ENCODE measurements at regions not wholly inside any gene's neighbourhood (a gene's known extent, or its start where the extent isn't known, plus 50 kb on each side); places are given as distances from the start of the nearest gene placed in this dataset.

- no peaks in the 10 kb centered on the region for H3K79me2 ChIP-seq (ENCODE audit: insufficient read depth, low read length)
- peaks cover 2% of the 10 kb centered on the region for H3K9me3 Mint-ChIP-seq (ENCODE audit: unreplicated experiment)
- no peaks in the 10 kb centered on the region for H3K4me1 ChIP-seq (ENCODE audit: insufficient read depth, low read length)
- no peaks in the 10 kb centered on the region for H4K20me1 ChIP-seq (ENCODE audit: insufficient read depth, low read length)
- no peaks in the 10 kb centered on the region for H3K36me3 Mint-ChIP-seq (ENCODE audit: low read depth, unreplicated experiment)
- TF ChIP-seq CTCF (IDR thresholded peaks at IDR 0.05; ENCODE audit: insufficient read depth, low read depth, low read length) (no peak), EZH2 (IDR thresholded peaks at IDR 0.05; ENCODE audit: insufficient read depth, low read length) (no peak)
- no peaks in the 10 kb centered on the region for H3K36me3 ChIP-seq (ENCODE audit: insufficient read depth, low read length)
- no peak overlapping the region for H3K27ac Mint-ChIP-seq (ENCODE audit: unreplicated experiment)
- H3K9me3 ChIP-seq (ENCODE audit: insufficient read depth, low read depth, low read length): no peaks in the 10 kb centered on the region
- DNase-seq (ENCODE audit: low read depth) (no peak), FAIRE-seq (no peak)
- no peak overlapping the region for H3K9ac ChIP-seq (ENCODE audit: low read length)
- no peak overlapping the region for H3K4me3 ChIP-seq (ENCODE audit: insufficient read depth, low read depth, low read length)
- no peak overlapping the region for H3K4me2 ChIP-seq (ENCODE audit: low read length)
- no peak overlapping the region for H3K4me3 Mint-ChIP-seq (ENCODE audit: unreplicated experiment)
- no peak overlapping the region for H2AFZ ChIP-seq (ENCODE audit: low read depth, low read length)
- H3K27me3 ChIP-seq (ENCODE audit: insufficient read depth, low read length): no peaks in the 10 kb centered on the region
- H3K27me3 Mint-ChIP-seq (ENCODE audit: low read depth, unreplicated experiment): no peaks in the 10 kb centered on the region
- no peak overlapping the region for H3K27ac ChIP-seq (ENCODE audit: low read depth, low read length)
- H3K4me1 Mint-ChIP-seq (ENCODE audit: low read depth, unreplicated experiment): no peaks in the 10 kb centered on the region
Observed at GRCh38 chr1:87629673-87630072, 301.0 kb downstream of the LMO4 start.

- Mint-ChIP-seq H3K4me3 (ENCODE audit: unreplicated experiment) (no peak overlapping the region), H3K36me3 (ENCODE audit: low read depth, unreplicated experiment) (no peaks in the 10 kb centered on the region), H3K27ac (ENCODE audit: unreplicated experiment) (no peak overlapping the region), H3K4me1 (ENCODE audit: low read depth, unreplicated experiment) (no peaks in the 10 kb centered on the region), H3K9me3 (ENCODE audit: unreplicated experiment) (peaks cover 6% of the 10 kb centered on the region), H3K27me3 (ENCODE audit: low read depth, unreplicated experiment) (no peaks in the 10 kb centered on the region)
- Histone ChIP-seq H3K4me2 (ENCODE audit: low read length) (no peak overlapping the region), H3K9ac (ENCODE audit: low read length) (no peak overlapping the region), H3K4me1 (ENCODE audit: insufficient read depth, low read length) (no peaks in the 10 kb centered on the region), H3K27me3 (ENCODE audit: insufficient read depth, low read length) (no peaks in the 10 kb centered on the region), H2AFZ (ENCODE audit: low read depth, low read length) (no peak overlapping the region), H3K4me3 (ENCODE audit: insufficient read depth, low read depth, low read length) (no peak overlapping the region), H3K9me3 (ENCODE audit: insufficient read depth, low read depth, low read length) (no peaks in the 10 kb centered on the region), H3K36me3 (ENCODE audit: insufficient read depth, low read length) (no peaks in the 10 kb centered on the region), H3K79me2 (ENCODE audit: insufficient read depth, low read length) (no peaks in the 10 kb centered on the region), H3K27ac (ENCODE audit: low read depth, low read length) (no peak overlapping the region), H4K20me1 (ENCODE audit: insufficient read depth, low read length) (no peaks in the 10 kb centered on the region)
- FAIRE-seq: no peak
- no peak for TF ChIP-seq EZH2 (IDR thresholded peaks at IDR 0.05; ENCODE audit: insufficient read depth, low read length)
- no peak for TF ChIP-seq CTCF (IDR thresholded peaks at IDR 0.05; ENCODE audit: insufficient read depth, low read depth, low read length)
- no peak for DNase-seq (ENCODE audit: low read depth)
Observed at GRCh38 chr1:87632232-87632631, 303.6 kb downstream of the LMO4 start.

- H3K27ac ChIP-seq (ENCODE audit: low read depth, low read length): no peak overlapping the region
- no peak overlapping the region for H2AFZ ChIP-seq (ENCODE audit: low read depth, low read length)
- no peak overlapping the region for H3K4me3 ChIP-seq (ENCODE audit: insufficient read depth, low read depth, low read length)
- no peaks in the 10 kb centered on the region for H3K4me1 Mint-ChIP-seq (ENCODE audit: low read depth, unreplicated experiment)
- no peaks in the 10 kb centered on the region for H4K20me1 ChIP-seq (ENCODE audit: insufficient read depth, low read length)
- H3K4me2 ChIP-seq (ENCODE audit: low read length): no peak overlapping the region
- TF ChIP-seq EZH2 (IDR thresholded peaks at IDR 0.05; ENCODE audit: insufficient read depth, low read length) (no peak), CTCF (IDR thresholded peaks at IDR 0.05; ENCODE audit: insufficient read depth, low read depth, low read length) (no peak)
- no peak overlapping the region for H3K9ac ChIP-seq (ENCODE audit: low read length)
- H3K27ac Mint-ChIP-seq (ENCODE audit: unreplicated experiment): no peak overlapping the region
- FAIRE-seq: no peak
- no peak overlapping the region for H3K4me3 Mint-ChIP-seq (ENCODE audit: unreplicated experiment)
- H3K27me3 ChIP-seq (ENCODE audit: insufficient read depth, low read length): no peaks in the 10 kb centered on the region
- H3K9me3 Mint-ChIP-seq (ENCODE audit: unreplicated experiment): peaks cover 6% of the 10 kb centered on the region
- H3K79me2 ChIP-seq (ENCODE audit: insufficient read depth, low read length): no peaks in the 10 kb centered on the region
- H3K36me3 ChIP-seq (ENCODE audit: insufficient read depth, low read length): no peaks in the 10 kb centered on the region
- H3K36me3 Mint-ChIP-seq (ENCODE audit: low read depth, unreplicated experiment): no peaks in the 10 kb centered on the region
- no peak for DNase-seq (ENCODE audit: low read depth)
- H3K9me3 ChIP-seq (ENCODE audit: insufficient read depth, low read depth, low read length): no peaks in the 10 kb centered on the region
- H3K27me3 Mint-ChIP-seq (ENCODE audit: low read depth, unreplicated experiment): peaks cover 1% of the 10 kb centered on the region
- no peaks in the 10 kb centered on the region for H3K4me1 ChIP-seq (ENCODE audit: insufficient read depth, low read length)
Observed at GRCh38 chr1:87636198-87636892, 307.7 kb downstream of the LMO4 start.
